Adrenal gland (tissue), 9 donors: ENCODE measurements at regions not wholly inside any gene's neighbourhood (a gene's known extent, or its start where the extent isn't known, plus 50 kb on each side); places are given as distances from the start of the nearest gene placed in this dataset.

Source experiments
- DNase-seq, 7 donors: peaks; one replicate each; pipeline ENCODE4 v3.0.0-alpha.2; 2019 to 2020
- H3K27ac ChIP-seq, 5 donors: fragments of 200-600 bp; sonication (generic) in 4 of 5; 1 replicate in 3 of 5; 2 replicates in 2 of 5; pipeline versions ENCODE4 v1.5.1 to v1.8.0; 2016 to 2020; ENCODE audit warnings: mild to moderate bottlenecking in 1 of 5
- H3K27me3 ChIP-seq: fragments of 200-600 bp; 2 replicates; pipeline ENCODE4 v1.8.0; 2021
- H3K36me3 ChIP-seq, 2 donors: fragments of 200-600 bp; replicated peaks in 1 of 2; 1 replicate in 1 of 2; 2 replicates in 1 of 2; pipeline versions ENCODE4 v1.5.1 to v1.8.0; 2018 to 2022
- H3K4me1 ChIP-seq, 2 donors: fragments of 200-600 bp; replicated peaks in 1 of 2; 1 replicate in 1 of 2; 2 replicates in 1 of 2; pipeline versions ENCODE4 v1.5.1 to v1.8.0; 2018 to 2021
- H3K4me3 ChIP-seq, 4 donors: fragments of 200-600 bp; sonication (generic) in 3 of 4; one replicate each; pipeline ENCODE4 v1.5.1; 2016 to 2018
- H3K9me3 ChIP-seq, 3 donors: fragments of 200-600 bp; sonication (generic) in 1 of 3; replicated peaks in 1 of 3; 1 replicate in 2 of 3; 2 replicates in 1 of 3; pipeline versions ENCODE4 v1.5.1 to v1.8.0; 2016 to 2021
- CTCF ChIP-seq, 6 experiments: fragments of 450-650 bp in 4 of 6; fragments of 200-600 bp in 2 of 6; sonication (generic) in 1 of 6; IDR thresholded peaks; 1 replicate in 5 of 6; 2 replicates in 1 of 6; pipeline versions ENCODE4 v1.5.1 to v1.8.0; 2016 to 2021; ENCODE audit warnings: antibody characterized with exemption in 6 of 6, mild to moderate bottlenecking in 2 of 6, moderate library complexity in 1 of 6
- POLR2A ChIP-seq, 2 donors: fragments of 450-650 bp; IDR thresholded peaks; one replicate each; pipeline ENCODE4 v1.6.1; 2017; ENCODE audit warnings: antibody characterized with exemption in 2 of 2, mild to moderate bottlenecking in 2 of 2, moderate library complexity in 1 of 2
- WGBS, 4 donors: extraction: QIAGEN DNeasy Blood & Tissue Kit in 2 of 4; methylation state at CpG; one replicate each; pipeline versions ENCODE4 v1.1.5 to v1.1.7; 2013 to 2017; 5-methylcytosine and 5-hydroxymethylcytosine counted together
- intact Hi-C, 2 donors: fragments of 100-400 bp; cut with DNase I; formaldehyde crosslinking; loops; one replicate each; pipeline versions ENCODE4 v1.14.1 to v1.15.0; 2022 to 2023
- donor health status: healthy with polysubstance abuse.
- donor health status: Bipolar disorder and iron deficiency.
- donor health status: DM: yes; HTN: yes; CAD: no.
- donor health status: DM: no; HTN: no; CAD: no.
- donor health status: DM: no; HTN: no; CAD: no.

- intact Hi-C loops = no loop called here
- Histone ChIP-seq H3K4me3 (no peak overlapping the region), H3K27ac (no peak overlapping the region), H3K36me3 (no peaks in the 10 kb centered on the region), H3K9me3 (no peaks in the 10 kb centered on the region), H3K4me1 (no peaks in the 10 kb centered on the region), H3K27me3 (no peaks in the 10 kb centered on the region)
- DNase-seq = no peak
- WGBS, 4 donors = 0 to 43% (median 17%) methylated on average over 1 of the region's 1 CpG
- no peak for TF ChIP-seq POLR2A (IDR thresholded peaks at IDR 0.05)
- no peak for TF ChIP-seq CTCF (IDR thresholded peaks at IDR 0.05)
These were observed 212.5 kb downstream of the C6orf118 start for GRCh38 chr6:165096868-165097267.

DNA sequence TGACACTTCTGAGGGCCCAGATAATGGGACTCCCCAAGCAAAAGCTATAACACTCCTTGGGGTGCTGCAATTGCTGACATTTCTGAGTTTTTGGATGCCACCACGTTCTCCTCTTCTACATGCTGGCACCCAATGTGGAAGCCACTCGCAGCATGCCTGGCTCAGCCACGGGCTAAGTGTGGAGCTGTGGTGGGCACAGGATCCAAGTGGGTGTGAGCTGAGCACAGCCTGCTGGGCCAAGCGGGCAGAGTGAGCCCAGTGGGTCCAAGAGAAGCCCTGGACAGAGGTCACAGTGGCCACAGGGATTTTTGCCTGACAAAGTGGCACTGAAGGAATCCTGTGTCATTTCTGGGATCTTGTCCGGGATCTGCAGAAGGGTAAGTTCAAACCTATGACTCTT lies 213.2 kb downstream of the C6orf118 start:
- Histone ChIP-seq H3K36me3 (no peaks in the 10 kb centered on the region), H3K9me3 (no peaks in the 10 kb centered on the region), H3K4me3 (no peak overlapping the region), H3K4me1 (no peaks in the 10 kb centered on the region), H3K27me3 (no peaks in the 10 kb centered on the region), H3K27ac (no peak overlapping the region)
- no peak for DNase-seq
- TF ChIP-seq CTCF (IDR thresholded peaks at IDR 0.05) (no peak), POLR2A (IDR thresholded peaks at IDR 0.05) (no peak)
- intact Hi-C loops = no loop called here
- WGBS, 4 donors = 51 to 77% (median 75%) methylated on average over 2 to 5 of the region's 5 CpGs

GRCh38 chr6:165092881-165093595 lies 216.4 kb downstream of the C6orf118 start:
- Histone ChIP-seq H3K4me3 (no peak overlapping the region), H3K27ac (no peak overlapping the region), H3K4me1 (no peaks in the 10 kb centered on the region), H3K36me3 (no peaks in the 10 kb centered on the region), H3K9me3 (no peaks in the 10 kb centered on the region), H3K27me3 (no peaks in the 10 kb centered on the region)
- TF ChIP-seq POLR2A (IDR thresholded peaks at IDR 0.05) (no peak), CTCF (IDR thresholded peaks at IDR 0.05) (no peak)
- DNase-seq = no peak
- intact Hi-C loops = no loop called here
- 71 to 85% (median 81%) methylated on average over 6 of the region's 6 CpGs for WGBS, 4 donors

DNA sequence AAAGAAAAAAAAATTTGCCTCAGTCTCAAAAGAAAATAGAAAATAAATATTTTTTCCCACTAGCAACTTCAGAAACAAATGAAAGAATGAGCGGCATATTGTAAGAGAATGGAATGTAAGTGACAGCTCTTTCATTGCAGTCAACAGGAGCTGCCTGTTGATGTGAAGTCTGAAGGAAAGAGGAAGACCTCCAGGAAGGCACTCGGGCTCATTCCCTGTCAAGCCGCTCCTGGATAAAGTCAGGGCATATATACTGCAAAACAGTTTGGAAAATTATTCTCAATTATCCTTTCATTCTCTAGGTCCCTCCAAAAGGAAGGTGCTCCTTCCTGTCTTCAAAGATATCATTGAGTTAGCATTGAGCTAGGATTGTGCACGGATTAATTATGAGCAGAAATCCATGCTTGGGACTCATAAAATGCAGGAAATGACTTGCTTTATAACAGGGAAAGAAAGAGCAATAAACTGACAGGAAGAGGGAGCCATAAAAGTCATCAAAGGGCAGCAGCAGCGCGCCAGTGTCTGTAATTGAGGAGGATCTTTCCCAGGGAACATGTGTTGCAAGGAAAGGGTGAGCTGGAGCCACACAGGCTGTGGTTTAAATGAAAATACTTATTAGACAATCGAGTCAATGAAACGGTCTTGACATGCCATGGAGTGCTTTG lies 218.2 kb downstream of the C6orf118 start:
- no peak for DNase-seq
- 30 to 40% (median 35%) methylated on average over 8 of the region's 8 CpGs for WGBS, 4 donors
- TF ChIP-seq CTCF (IDR thresholded peaks at IDR 0.05) (no peak), POLR2A (IDR thresholded peaks at IDR 0.05) (no peak)

More for the DNA sequence above, 218.2 kb downstream of the C6orf118 start:
- Histone ChIP-seq H3K4me3 (no peak overlapping the region), H3K4me1 (no peaks in the 10 kb centered on the region), H3K9me3 (no peaks in the 10 kb centered on the region), H3K36me3 (no peaks in the 10 kb centered on the region), H3K27ac (no peak overlapping the region), H3K27me3 (no peaks in the 10 kb centered on the region)
- intact Hi-C loops = no loop called here
